ENCODE measurements at regions not wholly inside any gene's neighbourhood (a gene's known extent, or its start where the extent isn't known, plus 50 kb on each side); places are given as distances from the start of the nearest gene placed in this dataset.
"Not testable (repeated sequence)": the region's sequence is repeated elsewhere in the genome, so short reads cannot be mapped to it uniquely, and the experiment has no call there.

DNA sequence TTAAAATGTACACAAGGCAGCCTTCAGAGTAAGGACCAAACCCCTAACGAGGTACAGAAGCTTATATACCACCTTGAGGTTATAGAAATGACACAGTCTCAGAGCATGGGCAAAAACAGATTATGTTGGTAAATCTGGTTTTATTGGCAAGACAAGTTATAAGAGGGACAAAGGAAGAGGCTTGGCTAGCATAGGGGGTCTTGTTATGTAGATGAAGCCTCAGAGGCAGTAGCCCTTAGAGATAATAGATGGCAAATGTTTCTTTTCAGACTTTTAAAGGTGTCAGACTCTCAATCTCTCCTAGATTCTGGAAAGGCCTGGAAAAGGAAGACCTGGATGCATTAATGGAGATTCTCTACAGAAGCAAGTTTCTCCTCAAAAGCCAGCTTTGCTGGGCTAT is 123.3 kb upstream of the ATXN1 start:
- POLR2A ChIA-PET: no interaction called here
- no peaks in the 10 kb centered on the region for H3K36me3 Mint-ChIP-seq (ENCODE audit: low read depth)
- no peaks in the 10 kb centered on the region for H3K9me3 Mint-ChIP-seq (ENCODE audit: insufficient read depth)
- ATAC-seq: no peak
- CTCF ChIA-PET: no interaction called here
- DNase-seq: no peak
- H3K27me3 Mint-ChIP-seq (ENCODE audit: low read depth): peaks cover 29% of the 10 kb centered on the region
- no peak overlapping the region for H3K4me3 Mint-ChIP-seq
- no peak overlapping the region for H3K27ac Mint-ChIP-seq
- H3K4me1 Mint-ChIP-seq (ENCODE audit: low read depth): no peaks in the 10 kb centered on the region

DNA sequence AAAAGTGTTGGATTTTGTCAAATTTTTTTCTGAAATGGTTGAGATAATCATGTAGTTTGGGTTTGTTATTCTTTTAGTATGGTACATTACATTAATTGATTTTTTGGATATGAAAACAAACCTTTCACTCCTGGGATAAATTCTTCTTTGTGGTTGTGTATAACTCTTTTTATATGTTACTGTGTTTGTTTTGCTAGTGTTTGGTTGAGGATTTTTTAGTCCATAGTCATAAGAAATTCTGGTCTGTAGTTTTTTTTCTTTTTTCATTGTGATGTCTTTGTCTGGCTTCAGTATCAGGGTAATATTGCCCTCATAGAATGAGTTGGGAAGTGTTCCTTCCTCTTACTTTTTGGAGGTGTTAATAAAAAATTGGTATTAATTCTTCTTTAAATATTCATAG is 122.2 kb upstream of the ATXN1 start:
- no peaks in the 10 kb centered on the region for H3K36me3 Mint-ChIP-seq (ENCODE audit: low read depth)
- ChIA-PET CTCF (no interaction called here), POLR2A (no interaction called here)
- ATAC-seq: no peak
- H3K4me3 Mint-ChIP-seq: no peak overlapping the region
- H3K4me1 Mint-ChIP-seq (ENCODE audit: low read depth): no peaks in the 10 kb centered on the region
- no peaks in the 10 kb centered on the region for H3K9me3 Mint-ChIP-seq (ENCODE audit: insufficient read depth)
- H3K27me3 Mint-ChIP-seq (ENCODE audit: low read depth): peaks cover 30% of the 10 kb centered on the region
- H3K27ac Mint-ChIP-seq: no peak overlapping the region
- no peak for DNase-seq

DNA sequence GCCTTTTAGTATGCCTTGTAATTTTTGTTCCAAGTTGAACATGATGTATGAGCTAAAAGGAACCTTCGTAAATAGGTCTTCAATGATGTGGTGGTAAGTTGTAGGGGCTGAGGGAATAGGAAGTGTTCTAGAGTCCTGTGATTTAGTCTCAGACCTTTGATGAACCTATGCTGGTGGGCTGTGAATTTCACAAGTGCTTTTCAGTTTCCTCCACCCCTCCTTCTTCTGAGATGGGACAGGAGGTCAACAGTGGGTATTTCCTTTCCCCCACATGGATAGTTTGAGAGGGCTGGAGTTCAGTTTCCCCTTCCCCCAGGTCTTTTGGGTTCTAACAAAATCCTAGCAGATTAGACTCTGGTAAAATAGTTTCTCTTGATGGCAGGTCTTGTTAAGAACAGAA is 121.0 kb upstream of the ATXN1 start:
- Mint-ChIP-seq H3K4me3 (no peak overlapping the region), H3K4me1 (ENCODE audit: low read depth) (no peaks in the 10 kb centered on the region), H3K27me3 (ENCODE audit: low read depth) (peaks cover 35% of the 10 kb centered on the region), H3K36me3 (ENCODE audit: low read depth) (no peaks in the 10 kb centered on the region), H3K27ac (no peak overlapping the region), H3K9me3 (ENCODE audit: insufficient read depth) (no peaks in the 10 kb centered on the region)
- CTCF ChIA-PET: no interaction called here
- no peak for DNase-seq
- POLR2A ChIA-PET: no interaction called here
- no peak for ATAC-seq

DNA sequence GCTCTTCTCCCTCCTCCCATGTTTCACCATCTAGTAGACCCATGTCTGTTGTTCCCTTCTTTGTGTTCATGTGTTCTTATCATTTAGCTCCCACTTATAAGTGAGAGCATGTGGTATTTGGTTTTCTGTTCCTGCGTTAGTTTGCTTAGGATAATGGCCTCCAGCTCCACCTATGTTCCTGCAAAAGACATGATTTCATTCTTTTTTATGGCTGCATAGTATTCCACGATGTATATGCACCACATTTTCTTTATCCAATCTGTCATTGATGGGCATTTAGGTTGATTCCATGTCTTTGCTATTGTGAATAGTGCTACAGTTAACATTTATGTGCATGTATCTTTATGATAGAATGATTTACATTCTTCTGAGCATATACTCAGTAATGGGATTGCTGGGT is 115.6 kb upstream of the ATXN1 start:
- H3K4me3 Mint-ChIP-seq; H3K36me3 Mint-ChIP-seq (ENCODE audit: low read depth); H3K4me1 Mint-ChIP-seq (ENCODE audit: low read depth); POLR2A ChIA-PET; ATAC-seq; H3K27ac Mint-ChIP-seq; H3K9me3 Mint-ChIP-seq (ENCODE audit: insufficient read depth); DNase-seq; CTCF ChIA-PET: not testable (repeated sequence)
- H3K27me3 Mint-ChIP-seq (ENCODE audit: low read depth): peaks cover 38% of the 10 kb centered on the region

DNA sequence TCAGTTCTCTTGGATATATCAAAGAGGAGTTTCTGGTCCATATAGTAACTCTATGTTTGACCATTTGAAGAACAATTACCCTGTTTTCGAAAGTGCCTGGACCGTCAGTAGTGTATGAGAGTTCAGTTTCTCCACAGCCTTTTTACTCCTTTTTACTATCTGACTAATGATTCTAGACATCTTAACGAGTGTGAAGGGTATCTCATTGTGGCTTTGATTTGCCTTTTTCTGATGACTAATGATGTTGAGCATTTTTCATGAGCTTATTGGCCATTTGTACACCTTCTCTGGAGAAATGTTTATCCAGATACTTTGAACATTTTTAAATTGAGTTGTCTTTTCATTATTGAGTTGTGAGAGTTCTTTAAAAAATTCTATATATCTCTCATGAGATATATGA is 114.9 kb upstream of the ATXN1 start:
- Mint-ChIP-seq H3K4me1 (ENCODE audit: low read depth) (no peaks in the 10 kb centered on the region), H3K9me3 (ENCODE audit: insufficient read depth) (no peaks in the 10 kb centered on the region), H3K27ac (no peak overlapping the region), H3K27me3 (ENCODE audit: low read depth) (peaks cover 33% of the 10 kb centered on the region), H3K36me3 (ENCODE audit: low read depth) (no peaks in the 10 kb centered on the region), H3K4me3 (no peak overlapping the region)
- POLR2A ChIA-PET: no interaction called here
- ATAC-seq (no peak), DNase-seq (no peak)
- CTCF ChIA-PET: no interaction called here

DNA sequence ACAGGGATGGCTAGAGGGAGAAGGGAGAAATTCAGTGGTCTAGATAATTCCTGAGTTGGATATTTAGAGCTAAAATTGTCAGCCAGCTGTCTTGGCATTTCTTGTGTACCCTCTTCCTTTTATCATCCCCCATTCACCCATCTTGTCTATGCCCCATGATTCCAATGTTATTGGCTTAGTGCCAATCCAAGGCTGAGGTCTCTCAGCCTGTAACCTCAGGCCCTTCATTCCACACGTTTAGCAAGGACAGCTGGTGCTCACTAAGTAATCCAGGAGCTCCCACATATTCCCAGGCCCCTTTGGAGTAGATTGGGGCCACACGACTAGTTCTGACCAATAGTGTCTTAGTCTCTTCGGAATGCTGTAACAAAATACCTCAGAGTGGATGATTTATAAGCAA is 112.4 kb upstream of the ATXN1 start:
- POLR2A ChIA-PET: no interaction called here
- Mint-ChIP-seq H3K9me3 (ENCODE audit: insufficient read depth) (no peaks in the 10 kb centered on the region), H3K4me1 (ENCODE audit: low read depth) (no peaks in the 10 kb centered on the region), H3K27ac (no peak overlapping the region), H3K4me3 (no peak overlapping the region), H3K27me3 (ENCODE audit: low read depth) (peaks cover 36% of the 10 kb centered on the region), H3K36me3 (ENCODE audit: low read depth) (no peaks in the 10 kb centered on the region)
- CTCF ChIA-PET: no interaction called here
- no peak for DNase-seq
- no peak for ATAC-seq

DNA sequence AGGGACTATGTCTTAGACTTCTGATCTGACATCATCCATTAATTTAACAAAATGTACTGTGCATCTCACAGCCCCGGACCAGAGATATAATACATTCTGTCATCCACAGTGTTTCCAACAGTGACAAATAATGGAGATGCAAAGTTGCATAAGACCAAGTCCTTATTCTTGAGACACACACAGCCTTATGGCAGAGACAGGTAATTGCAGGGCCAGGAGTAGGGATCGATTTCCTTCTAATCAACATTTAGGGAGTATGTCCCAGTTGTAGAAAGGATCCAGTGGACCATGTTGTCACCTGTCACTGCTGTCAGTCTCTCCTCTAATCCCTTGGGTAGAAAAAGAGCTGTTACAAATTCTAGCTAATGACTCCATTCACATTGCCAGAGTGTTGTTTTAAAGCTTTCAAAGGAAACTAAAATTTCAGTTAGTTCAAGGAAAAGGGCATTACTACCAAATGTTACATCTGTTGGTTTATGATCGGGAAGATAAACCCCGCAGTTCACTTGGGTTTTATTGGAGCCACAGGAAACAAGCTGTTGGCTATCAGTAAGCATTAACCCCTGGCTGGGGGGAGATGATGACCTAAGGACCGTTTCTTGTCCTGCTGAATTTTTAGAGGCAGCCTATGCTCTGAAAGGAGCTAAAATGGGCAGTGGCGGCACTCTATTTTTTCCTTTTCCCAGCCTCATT is 111.4 kb upstream of the ATXN1 start:
- no peak for ATAC-seq
- DNase-seq: no peak
- ChIA-PET POLR2A (interaction anchor here (0.6 to 0.7 kb wide), 2 partner anchors 15 to 1138 kb away, joined by 3 to 4 read pairs; no protein-coding TSS in a partner anchor), CTCF (interaction anchor here (0.9 kb wide), 1 partner anchor 283 kb away, joined by 3 read pairs; no protein-coding TSS in a partner anchor)
- no peaks in the 10 kb centered on the region for H3K4me1 Mint-ChIP-seq (ENCODE audit: low read depth)
- H3K36me3 Mint-ChIP-seq (ENCODE audit: low read depth): no peaks in the 10 kb centered on the region
- peaks cover 38% of the 10 kb centered on the region for H3K27me3 Mint-ChIP-seq (ENCODE audit: low read depth)
- H3K9me3 Mint-ChIP-seq (ENCODE audit: insufficient read depth): no peaks in the 10 kb centered on the region
- H3K27ac Mint-ChIP-seq: no peak overlapping the region
- H3K4me3 Mint-ChIP-seq: no peak overlapping the region

DNA sequence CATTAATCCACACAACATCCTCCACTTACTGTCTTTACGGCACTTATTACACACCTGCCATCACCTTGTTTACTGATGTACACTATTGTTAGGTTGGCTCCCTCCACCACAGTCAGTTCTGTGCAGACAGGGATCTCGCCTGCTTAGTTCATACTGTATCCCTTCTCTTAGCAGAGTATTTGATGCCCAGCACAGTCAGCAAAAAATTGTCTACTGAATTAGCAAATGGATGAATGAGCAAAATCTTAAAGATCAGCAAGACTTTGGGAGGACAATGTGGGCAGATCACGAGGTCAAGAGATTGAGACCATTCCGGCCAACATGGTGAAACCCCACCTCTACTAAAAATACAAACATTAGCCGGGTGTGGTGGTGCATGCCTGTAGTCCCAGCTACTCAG is 109.8 kb upstream of the ATXN1 start:
- DNase-seq (no peak), ATAC-seq (no peak)
- no peaks in the 10 kb centered on the region for H3K36me3 Mint-ChIP-seq (ENCODE audit: low read depth)
- H3K4me3 Mint-ChIP-seq: no peak overlapping the region
- no peaks in the 10 kb centered on the region for H3K4me1 Mint-ChIP-seq (ENCODE audit: low read depth)
- ChIA-PET POLR2A (no interaction called here), CTCF (no interaction called here)
- H3K9me3 Mint-ChIP-seq (ENCODE audit: insufficient read depth): no peaks in the 10 kb centered on the region
- H3K27ac Mint-ChIP-seq: no peak overlapping the region
- peaks cover 38% of the 10 kb centered on the region for H3K27me3 Mint-ChIP-seq (ENCODE audit: low read depth)

DNA sequence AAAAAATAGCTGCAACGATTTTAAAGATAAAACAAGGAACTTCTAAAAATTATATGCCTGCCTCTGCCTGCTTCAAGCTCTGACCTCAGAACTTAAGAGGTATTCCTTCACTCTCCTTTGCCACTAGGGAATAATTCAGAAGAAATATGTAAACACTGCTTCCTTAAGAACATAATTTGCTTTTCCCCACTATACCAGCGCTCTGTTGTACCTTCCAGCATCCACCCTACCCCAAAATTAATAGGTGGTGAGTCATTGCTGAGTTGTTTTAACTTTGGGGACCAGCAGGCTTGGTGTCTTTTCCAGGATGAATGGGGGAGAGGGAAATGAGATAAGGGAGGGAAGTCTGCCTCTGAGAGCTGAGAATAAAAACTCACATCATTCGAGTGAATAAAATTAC is 107.7 kb upstream of the ATXN1 start:
- no peak for DNase-seq
- POLR2A ChIA-PET: no interaction called here

DNA sequence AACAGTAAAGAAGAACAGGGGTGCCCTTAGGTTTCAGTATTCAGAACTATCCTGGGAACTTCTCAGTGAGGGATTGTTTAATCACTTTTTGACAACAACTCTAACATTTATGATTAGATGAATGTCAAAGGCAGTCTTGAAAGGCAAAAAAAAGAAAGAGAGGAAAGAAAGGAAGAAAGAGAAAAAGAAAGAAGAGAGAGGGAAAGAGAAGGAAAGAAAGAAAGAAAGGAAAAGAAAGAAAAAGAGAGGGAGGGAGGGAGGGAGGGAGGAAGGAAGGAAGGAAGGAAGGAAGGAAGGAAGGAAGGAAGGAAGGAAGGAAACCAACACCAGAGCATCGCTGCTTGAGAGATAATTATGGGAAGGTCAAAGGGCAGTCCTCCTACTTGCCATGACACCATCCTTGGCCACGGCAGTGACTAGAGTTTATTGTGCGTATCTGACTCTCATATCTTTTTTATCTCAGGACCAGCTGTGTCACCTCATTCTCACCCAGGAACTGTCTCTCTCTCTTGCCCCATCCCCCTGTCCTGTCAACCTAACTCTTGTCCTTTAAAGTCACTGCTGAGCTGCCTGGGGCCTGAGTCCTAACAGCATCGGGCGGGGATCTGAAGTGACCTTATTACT is 96.8 kb upstream of the ATXN1 start:
- Mint-ChIP-seq H3K27ac (no peak overlapping the region), H3K4me1 (ENCODE audit: low read depth) (peaks cover 2% of the 10 kb centered on the region), H3K9me3 (ENCODE audit: insufficient read depth) (no peaks in the 10 kb centered on the region), H3K4me3 (no peak overlapping the region), H3K27me3 (ENCODE audit: low read depth) (peaks cover 6% of the 10 kb centered on the region), H3K36me3 (ENCODE audit: low read depth) (no peaks in the 10 kb centered on the region)
- ChIA-PET POLR2A (interaction anchor here (0.6 kb wide), 1 partner anchor 14 kb away, joined by 3 read pairs; no protein-coding TSS in a partner anchor), CTCF (interaction anchor here (1.7 kb wide), 1 partner anchor 11 kb away, joined by 3 read pairs; no protein-coding TSS in a partner anchor)
- no peak for ATAC-seq
- no peak for DNase-seq

More for the DNA sequence above, 107.7 kb upstream of the ATXN1 start:
- peaks cover 35% of the 10 kb centered on the region for H3K27me3 Mint-ChIP-seq (ENCODE audit: low read depth)
- H3K9me3 Mint-ChIP-seq (ENCODE audit: insufficient read depth): no peaks in the 10 kb centered on the region
- no peaks in the 10 kb centered on the region for H3K36me3 Mint-ChIP-seq (ENCODE audit: low read depth)
- ATAC-seq: no peak
- H3K4me3 Mint-ChIP-seq: no peak overlapping the region
- H3K4me1 Mint-ChIP-seq (ENCODE audit: low read depth): no peaks in the 10 kb centered on the region
- CTCF ChIA-PET: no interaction called here
- no peak overlapping the region for H3K27ac Mint-ChIP-seq

DNA sequence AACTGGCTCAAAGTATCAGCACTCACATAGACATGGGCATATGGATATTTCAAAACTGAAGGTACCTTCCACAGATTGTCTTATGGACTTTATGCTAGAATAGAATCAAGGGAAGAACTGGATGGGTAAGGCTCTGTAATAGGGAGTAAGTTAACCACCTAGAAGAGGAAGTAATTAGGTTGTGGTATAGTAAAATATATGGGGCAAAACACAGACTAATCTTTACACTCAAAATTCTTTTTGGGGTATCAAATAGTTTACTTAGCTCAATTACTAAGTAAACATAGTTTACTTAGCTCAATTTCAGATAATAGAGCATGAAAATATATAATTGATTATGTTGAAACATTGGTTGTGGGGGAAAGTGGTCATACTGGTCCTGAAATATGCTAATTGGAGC is 94.2 kb upstream of the ATXN1 start:
- no peak for DNase-seq
- ChIA-PET CTCF (no interaction called here), POLR2A (no interaction called here)
- peaks cover 16% of the 10 kb centered on the region for H3K27me3 Mint-ChIP-seq (ENCODE audit: low read depth)
- no peaks in the 10 kb centered on the region for H3K9me3 Mint-ChIP-seq (ENCODE audit: insufficient read depth)
- H3K4me1 Mint-ChIP-seq (ENCODE audit: low read depth): peaks cover 8% of the 10 kb centered on the region
- H3K36me3 Mint-ChIP-seq (ENCODE audit: low read depth): no peaks in the 10 kb centered on the region
- H3K27ac Mint-ChIP-seq: no peak overlapping the region
- ATAC-seq: no peak
- H3K4me3 Mint-ChIP-seq: no peak overlapping the region

DNA sequence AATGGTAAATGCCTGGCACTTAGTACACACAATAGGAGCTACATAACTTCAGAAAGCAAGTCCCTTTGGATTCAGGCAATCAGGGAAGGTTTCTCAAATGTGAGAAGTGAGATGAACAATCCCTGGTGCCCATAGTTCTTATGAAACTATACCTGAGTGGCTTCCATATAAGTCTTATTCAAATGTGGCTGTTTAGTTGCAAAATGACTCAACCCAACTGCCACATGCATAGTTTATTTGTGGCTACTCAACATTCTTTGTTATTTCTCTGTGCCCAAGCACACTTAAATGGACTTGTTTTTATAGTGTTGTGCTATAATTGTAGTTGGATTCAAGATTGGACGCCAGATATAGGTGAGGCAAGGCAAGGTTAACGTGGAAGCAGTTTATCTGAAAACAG is 93.7 kb upstream of the ATXN1 start:
- H3K4me1 Mint-ChIP-seq (ENCODE audit: low read depth): peaks cover 11% of the 10 kb centered on the region
- H3K36me3 Mint-ChIP-seq (ENCODE audit: low read depth): no peaks in the 10 kb centered on the region
- DNase-seq (no peak), ATAC-seq (no peak)
- CTCF ChIA-PET: no interaction called here
- no peaks in the 10 kb centered on the region for H3K9me3 Mint-ChIP-seq (ENCODE audit: insufficient read depth)
- no peak overlapping the region for H3K4me3 Mint-ChIP-seq
- POLR2A ChIA-PET: no interaction called here
- no peak overlapping the region for H3K27ac Mint-ChIP-seq
- peaks cover 16% of the 10 kb centered on the region for H3K27me3 Mint-ChIP-seq (ENCODE audit: low read depth)

DNA sequence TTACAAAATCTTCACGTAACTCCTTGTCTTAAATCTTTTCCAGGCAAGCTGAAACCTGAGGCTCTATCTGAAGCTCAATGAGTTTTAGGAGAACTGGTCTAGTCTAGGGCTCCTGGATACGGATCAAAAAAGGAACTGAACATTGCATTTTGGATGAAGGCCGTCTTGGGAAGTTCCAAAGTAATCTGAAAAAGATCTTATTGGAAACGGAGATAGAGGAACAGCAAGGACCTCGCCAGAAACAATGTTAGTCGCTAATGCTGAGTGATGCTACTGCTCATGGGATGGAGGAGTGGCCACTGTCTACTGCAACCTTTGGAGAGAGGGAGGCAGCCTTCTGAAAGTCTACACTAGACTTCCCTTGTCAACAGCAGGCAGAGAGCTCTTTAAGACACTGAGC is 91.4 kb upstream of the ATXN1 start:
- ChIA-PET POLR2A (no interaction called here), CTCF (no interaction called here)
- H3K27me3 Mint-ChIP-seq (ENCODE audit: low read depth): peaks cover 19% of the 10 kb centered on the region
- H3K4me1 Mint-ChIP-seq (ENCODE audit: low read depth): peaks cover 23% of the 10 kb centered on the region
- ATAC-seq: no peak
- H3K36me3 Mint-ChIP-seq (ENCODE audit: low read depth): peaks cover 1% of the 10 kb centered on the region
- no peak overlapping the region for H3K27ac Mint-ChIP-seq
- no peaks in the 10 kb centered on the region for H3K9me3 Mint-ChIP-seq (ENCODE audit: insufficient read depth)
- no peak overlapping the region for H3K4me3 Mint-ChIP-seq
- DNase-seq: no peak

All from activated CD8-positive, alpha-beta T cell treated with anti-CD3 and anti-CD28 coated beads, Interleukin-2, amount 10 ng/mL, durations not matched to agents 7 days and 5 days (primary cell).